ENCODE measurements at regions not wholly inside any gene's neighbourhood (a gene's known extent, or its start where the extent isn't known, plus 50 kb on each side); places are given as distances from the start of the nearest gene placed in this dataset.

GRCh38 chr18:70659036-70659925 is 370.4 kb downstream of the SOCS6 start:
- DNase-seq, result no peak

GRCh38 chr18:70653671-70654070 is 364.8 kb downstream of the SOCS6 start:
- no peak for DNase-seq

DNA sequence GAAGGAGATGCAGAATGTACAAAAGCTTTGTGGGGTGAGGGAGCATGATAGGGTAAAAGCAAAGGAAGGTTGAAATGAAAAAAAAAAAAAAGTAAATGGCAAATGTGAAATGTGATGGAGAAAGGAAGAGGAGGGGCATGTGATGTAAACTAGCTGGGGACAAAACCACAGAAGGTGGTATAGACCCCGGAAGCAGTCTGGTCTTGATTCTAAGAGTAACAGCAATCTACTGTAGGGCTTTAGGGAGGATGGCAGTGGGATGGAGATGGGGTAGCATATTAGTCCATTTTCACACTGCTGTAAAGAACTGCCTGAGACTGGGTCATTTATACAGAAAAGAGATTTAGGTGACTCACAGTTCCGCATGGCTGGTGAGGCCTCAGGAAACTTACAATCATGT is 362.0 kb downstream of the SOCS6 start:
- no peak for DNase-seq

- no peak for DNase-seq
Observed at GRCh38 chr18:70649683-70650082, 360.8 kb downstream of the SOCS6 start.

DNA sequence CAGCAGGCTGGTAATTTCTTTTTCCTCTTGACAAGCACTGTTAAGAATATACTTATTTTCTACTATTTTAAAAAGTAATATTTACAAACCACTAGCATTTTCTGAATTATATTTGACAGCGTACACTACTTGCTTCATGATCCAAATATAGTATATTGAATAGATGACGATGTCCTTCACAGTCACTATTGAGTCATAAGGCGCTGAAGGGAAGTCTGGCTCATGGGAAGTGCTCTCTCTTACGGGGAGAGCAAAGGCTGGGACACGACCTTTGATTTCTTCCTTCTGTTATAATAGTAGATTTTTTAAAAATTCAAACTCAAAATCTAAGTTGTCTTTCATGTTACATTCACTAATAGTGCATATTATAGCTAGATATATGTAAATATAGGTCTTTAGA is 357.1 kb downstream of the SOCS6 start:
- DNase-seq, result no peak

GRCh38 chr18:70643812-70644211 is 355.0 kb downstream of the SOCS6 start:
- DNase-seq, result no peak

GRCh38 chr18:70641156-70641775 is 352.4 kb downstream of the SOCS6 start:
- DNase-seq, result no peak

- DNase-seq, result no peak
Observed at GRCh38 chr18:70640336-70640887, 351.6 kb downstream of the SOCS6 start.

DNA sequence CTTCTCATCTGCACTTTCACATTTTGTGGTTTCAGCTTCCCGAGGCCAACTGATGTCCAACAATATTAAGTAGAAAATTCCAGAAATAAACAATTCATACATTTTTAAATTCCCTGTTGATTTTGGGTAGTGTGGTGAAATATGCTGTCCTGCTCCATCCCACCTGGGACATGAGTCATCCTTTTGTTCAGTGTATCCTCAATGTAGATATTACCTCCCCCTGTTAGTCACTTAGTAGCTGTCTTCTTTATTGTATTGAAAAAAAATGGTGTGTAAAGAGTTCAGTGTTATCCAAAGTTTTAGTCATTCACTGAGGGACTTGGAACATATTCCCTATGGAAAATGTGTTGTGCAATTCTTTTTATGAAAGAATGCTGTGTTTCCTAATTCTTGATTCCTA is 348.1 kb downstream of the SOCS6 start:
- no peak for DNase-seq

GRCh38 chr18:70634576-70635147 is 345.8 kb downstream of the SOCS6 start:
- DNase-seq, result no peak

- no peak for DNase-seq
Observed at GRCh38 chr18:70627182-70627802, 338.4 kb downstream of the SOCS6 start.

DNA sequence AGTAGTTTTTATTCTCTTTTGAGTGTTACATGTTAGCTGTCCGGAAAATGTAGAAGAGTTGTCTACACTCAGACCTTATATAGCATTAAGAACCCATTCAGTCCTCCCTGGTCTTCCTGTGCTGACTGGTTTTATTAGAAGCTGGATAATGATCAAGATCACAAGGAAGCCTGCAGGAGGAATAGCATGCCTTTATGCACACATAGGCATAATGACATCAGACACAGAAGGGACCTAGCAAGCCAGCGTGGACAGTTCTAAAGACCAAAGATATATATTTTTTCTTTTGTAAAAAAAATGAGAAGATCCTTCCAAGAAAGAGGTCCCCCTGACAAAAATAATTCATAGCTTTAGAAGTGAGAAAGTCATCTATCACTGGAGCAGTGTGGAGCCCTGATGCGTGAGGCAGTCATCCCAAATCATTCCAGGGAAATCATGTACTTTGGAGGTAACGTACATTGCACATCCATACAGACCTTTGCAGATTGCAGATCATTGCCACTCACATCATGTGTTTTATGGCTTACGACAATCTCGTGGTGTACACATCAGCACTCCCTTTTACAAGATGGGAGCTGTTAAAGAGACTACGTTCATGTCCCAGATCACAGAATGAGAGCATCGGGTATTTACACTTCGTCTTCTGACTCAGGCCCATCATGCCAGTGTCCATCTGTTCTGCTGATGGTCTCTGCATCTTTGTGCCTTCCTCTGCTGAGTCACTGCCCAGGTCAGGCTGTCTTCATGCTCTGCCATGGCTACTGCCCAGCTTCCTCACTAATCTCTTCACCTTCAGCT is 334.0 kb downstream of the SOCS6 start:
- no peak for DNase-seq

- DNase-seq, result no peak
Observed at GRCh38 chr18:70621710-70622109, 332.9 kb downstream of the SOCS6 start.

- no peak for DNase-seq
Observed at GRCh38 chr18:70620837-70621612, 332.2 kb downstream of the SOCS6 start.

GRCh38 chr18:70617020-70617763 is 328.3 kb downstream of the SOCS6 start:
- no peak for DNase-seq

- DNase-seq, result no peak
Observed at GRCh38 chr18:70600225-70600925, 311.5 kb downstream of the SOCS6 start.

GRCh38 chr18:70598406-70598805 is 309.6 kb downstream of the SOCS6 start:
- DNase-seq, result no peak

- no peak for DNase-seq
Observed at GRCh38 chr18:70582981-70583380, 294.1 kb downstream of the SOCS6 start.

DNA sequence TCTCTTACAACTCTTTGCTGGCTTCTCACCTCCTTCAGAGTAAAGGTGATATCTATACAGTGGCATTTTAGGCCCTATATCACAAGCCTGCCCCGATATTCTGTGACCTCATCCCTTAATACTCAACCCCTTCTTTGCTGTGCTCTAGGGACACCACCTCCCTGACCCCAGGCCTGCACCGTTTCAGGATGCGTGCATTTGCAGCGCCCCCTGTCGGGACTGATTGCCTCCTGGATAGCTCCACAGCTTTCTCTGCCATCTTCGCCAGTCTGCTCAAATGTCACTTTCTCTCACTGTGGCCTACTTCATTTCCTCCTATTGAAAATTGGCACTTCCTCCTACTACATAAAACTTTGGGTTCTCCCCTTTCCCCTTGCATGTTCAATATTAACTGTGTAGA is 289.6 kb downstream of the SOCS6 start:
- DNase-seq, result no peak

- DNase-seq, result no peak
Observed at GRCh38 chr18:70577023-70577420, 288.2 kb downstream of the SOCS6 start.

Data from left kidney (tissue), 1 donor.